ENCODE measurements at regions not wholly inside any gene's neighbourhood (a gene's known extent, or its start where the extent isn't known, plus 50 kb on each side); places are given as distances from the start of the nearest gene placed in this dataset.
A peak's percentile ranks its signal among the peaks of the same experiment; 100 is the strongest.

DNA sequence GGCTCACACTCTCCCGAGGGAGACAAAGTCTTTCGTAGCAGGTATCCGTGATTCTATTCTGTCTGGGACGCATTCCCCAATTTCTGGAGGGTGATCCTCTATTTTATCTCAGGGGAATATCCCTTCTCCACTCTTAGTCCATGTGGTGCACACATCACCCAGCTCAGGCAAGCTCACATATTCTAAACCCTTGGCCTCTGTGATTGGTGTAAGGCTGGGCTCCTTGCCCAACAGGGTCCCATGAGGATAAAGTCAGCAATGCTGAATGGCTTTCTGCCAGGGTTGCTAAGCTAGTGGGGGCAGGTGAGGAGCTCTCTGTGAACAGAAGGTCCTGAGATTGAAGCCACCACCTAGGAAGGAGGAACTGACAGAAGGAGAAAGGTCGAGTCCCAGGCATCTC is 137.2 kb downstream of the CDH26 start:
- H3K27me3 ChIP-seq (ENCODE audit: control insufficient read depth in 3 of 3, insufficient read depth in 3 of 3, low read length in 2 of 3), result no peaks in the 10 kb centered on the region
- DNase-seq (peak; percentile 34 to 61 (median 39)), ATAC-seq (ENCODE audit: insufficient read depth, low FRiP score) (no peak)
- peaks cover 1 to 11% (median 5%) of the 10 kb centered on the region in 5 donors for H3K4me1 ChIP-seq (ENCODE audit: control insufficient read depth in 5 of 5, insufficient read depth in 5 of 5, low read length in 5 of 5)
- 90 to 92% methylated on average over 5 of the region's 5 CpGs for WGBS, 2 donors
- H3K4me3 ChIP-seq, result no peak overlapping the region
- no peak overlapping the region for H3K27ac ChIP-seq (ENCODE audit: low read depth in 1 of 2, low read length in 1 of 2)
- peaks cover 0 to 3% (median 0%) of the 10 kb centered on the region in 4 donors for H3K9me3 ChIP-seq (ENCODE audit: control insufficient read depth in 4 of 4, insufficient read depth in 3 of 4, low read length in 3 of 4)
- TF ChIP-seq, protein P1, sequence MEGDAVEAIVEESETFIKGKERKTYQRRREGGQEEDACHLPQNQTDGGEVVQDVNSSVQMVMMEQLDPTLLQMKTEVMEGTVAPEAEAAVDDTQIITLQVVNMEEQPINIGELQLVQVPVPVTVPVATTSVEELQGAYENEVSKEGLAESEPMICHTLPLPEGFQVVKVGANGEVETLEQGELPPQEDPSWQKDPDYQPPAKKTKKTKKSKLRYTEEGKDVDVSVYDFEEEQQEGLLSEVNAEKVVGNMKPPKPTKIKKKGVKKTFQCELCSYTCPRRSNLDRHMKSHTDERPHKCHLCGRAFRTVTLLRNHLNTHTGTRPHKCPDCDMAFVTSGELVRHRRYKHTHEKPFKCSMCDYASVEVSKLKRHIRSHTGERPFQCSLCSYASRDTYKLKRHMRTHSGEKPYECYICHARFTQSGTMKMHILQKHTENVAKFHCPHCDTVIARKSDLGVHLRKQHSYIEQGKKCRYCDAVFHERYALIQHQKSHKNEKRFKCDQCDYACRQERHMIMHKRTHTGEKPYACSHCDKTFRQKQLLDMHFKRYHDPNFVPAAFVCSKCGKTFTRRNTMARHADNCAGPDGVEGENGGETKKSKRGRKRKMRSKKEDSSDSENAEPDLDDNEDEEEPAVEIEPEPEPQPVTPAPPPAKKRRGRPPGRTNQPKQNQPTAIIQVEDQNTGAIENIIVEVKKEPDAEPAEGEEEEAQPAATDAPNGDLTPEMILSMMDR (IDR thresholded peaks at IDR 0.05; ENCODE audit: control extremely low read depth, extremely low read depth), result no peak
- H3K9ac ChIP-seq (ENCODE audit: insufficient read depth in 1 of 2, low read length in 2 of 2), result no peak overlapping the region
- H3K36me3 ChIP-seq (ENCODE audit: control insufficient read depth in 4 of 4, insufficient read depth in 4 of 4, low read length in 4 of 4), result no peaks in the 10 kb centered on the region

DNA sequence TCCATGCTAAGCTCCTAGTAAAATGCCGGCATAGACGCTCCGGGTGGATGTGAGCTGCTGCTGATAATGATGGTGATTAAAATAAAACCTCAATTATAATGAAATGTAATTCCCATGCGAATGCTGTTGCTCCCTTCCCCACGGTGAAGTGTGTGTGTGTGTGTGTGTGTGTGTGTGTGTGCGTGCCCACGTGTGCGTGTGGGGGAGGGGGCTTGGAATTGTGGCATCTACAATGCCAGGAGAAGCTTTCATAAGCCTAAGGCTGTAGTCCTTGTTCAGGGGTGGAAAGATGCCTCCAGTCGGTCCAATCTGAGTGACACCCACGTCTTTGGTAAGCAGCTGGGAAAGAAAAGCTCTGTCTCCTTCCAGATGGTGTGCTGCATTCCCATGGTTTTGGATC is 137.9 kb downstream of the CDH26 start:
- Histone ChIP-seq H3K9ac (ENCODE audit: insufficient read depth in 1 of 2, low read length in 2 of 2) (no peak overlapping the region), H3K9me3 (ENCODE audit: control insufficient read depth in 4 of 4, insufficient read depth in 3 of 4, low read length in 3 of 4) (peaks cover 0 to 3% (median 0%) of the 10 kb centered on the region in 4 donors), H3K36me3 (ENCODE audit: control insufficient read depth in 4 of 4, insufficient read depth in 4 of 4, low read length in 4 of 4) (no peaks in the 10 kb centered on the region), H3K27me3 (ENCODE audit: control insufficient read depth in 3 of 3, insufficient read depth in 3 of 3, low read length in 2 of 3) (no peaks in the 10 kb centered on the region), H3K27ac (ENCODE audit: low read depth in 1 of 2, low read length in 1 of 2) (no peak overlapping the region), H3K4me1 (ENCODE audit: control insufficient read depth in 5 of 5, insufficient read depth in 5 of 5, low read length in 5 of 5) (peaks cover 0 to 6% (median 5%) of the 10 kb centered on the region in 5 donors), H3K4me3 (no peak overlapping the region)
- ATAC-seq (ENCODE audit: insufficient read depth, low FRiP score), result no peak
- DNase-seq, result no peak
- WGBS, 2 donors, result 74 to 77% methylated on average over 10 of the region's 10 CpGs
- TF ChIP-seq, protein P1 (IDR thresholded peaks at IDR 0.05; ENCODE audit: control extremely low read depth, extremely low read depth), result no peak

DNA sequence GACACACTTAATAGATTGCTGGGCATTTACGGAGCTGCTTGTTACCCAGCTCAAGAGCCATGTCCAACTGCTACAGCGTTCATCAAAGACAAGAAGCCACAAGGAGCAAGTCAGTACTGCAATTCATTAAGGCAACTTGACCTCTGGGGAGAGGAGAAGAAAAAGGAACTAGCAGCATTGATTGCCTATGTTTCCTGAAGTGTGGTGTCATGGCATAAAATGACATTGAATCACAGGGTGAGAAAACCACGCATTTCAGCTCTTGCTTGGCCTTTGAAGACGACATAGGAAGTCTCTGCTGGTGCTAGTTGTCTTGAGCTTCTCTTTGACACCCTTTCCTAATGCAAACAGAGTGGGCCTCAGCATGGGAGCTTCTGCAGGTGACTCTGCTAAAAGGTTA is 139.1 kb downstream of the CDH26 start:
- H3K9ac ChIP-seq (ENCODE audit: insufficient read depth in 1 of 2, low read length in 2 of 2), result no peak overlapping the region
- no peak overlapping the region for H3K27ac ChIP-seq (ENCODE audit: low read depth in 1 of 2, low read length in 1 of 2)
- ATAC-seq (ENCODE audit: insufficient read depth, low FRiP score), result peak; percentile 14
- H3K4me3 ChIP-seq, result no peak overlapping the region
- no peak for DNase-seq
- peaks cover 0 to 2% (median 0%) of the 10 kb centered on the region in 4 donors for H3K9me3 ChIP-seq (ENCODE audit: control insufficient read depth in 4 of 4, insufficient read depth in 3 of 4, low read length in 3 of 4)
- TF ChIP-seq, protein P1 (IDR thresholded peaks at IDR 0.05; ENCODE audit: control extremely low read depth, extremely low read depth), result no peak
- no peaks in the 10 kb centered on the region for H3K36me3 ChIP-seq (ENCODE audit: control insufficient read depth in 4 of 4, insufficient read depth in 4 of 4, low read length in 4 of 4)
- peaks cover 0 to 8% (median 5%) of the 10 kb centered on the region in 5 donors for H3K4me1 ChIP-seq (ENCODE audit: control insufficient read depth in 5 of 5, insufficient read depth in 5 of 5, low read length in 5 of 5)
- 44 to 62% methylated on average over 4 of the region's 4 CpGs for WGBS, 2 donors
- H3K27me3 ChIP-seq (ENCODE audit: control insufficient read depth in 3 of 3, insufficient read depth in 3 of 3, low read length in 2 of 3), result no peaks in the 10 kb centered on the region

DNA sequence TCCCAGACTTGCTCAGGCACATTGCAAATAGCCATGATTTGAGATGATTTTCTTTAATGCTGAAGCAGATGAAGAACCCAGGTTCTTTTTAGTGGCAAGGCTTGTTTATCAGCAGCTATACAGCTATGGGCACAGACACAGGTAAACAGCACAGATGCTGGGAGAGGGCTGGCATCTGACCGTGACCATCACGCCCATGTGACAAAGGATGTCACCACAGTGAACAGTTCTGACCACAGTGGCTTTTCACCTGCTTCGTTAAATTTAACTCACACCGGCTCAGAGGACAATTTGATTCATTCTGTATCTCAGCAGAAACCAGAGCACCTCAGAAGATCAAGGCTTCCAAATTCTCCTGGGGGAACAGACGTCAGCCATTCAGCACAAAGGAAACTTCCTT is 142.6 kb downstream of the CDH26 start:
- Histone ChIP-seq H3K9ac (ENCODE audit: insufficient read depth in 1 of 2, low read length in 2 of 2) (no peak overlapping the region), H3K9me3 (ENCODE audit: control insufficient read depth in 4 of 4, insufficient read depth in 3 of 4, low read length in 3 of 4) (peaks cover 0 to 2% (median 0%) of the 10 kb centered on the region in 4 donors), H3K4me1 (ENCODE audit: control insufficient read depth in 5 of 5, insufficient read depth in 5 of 5, low read length in 5 of 5) (peaks cover 0 to 9% (median 0%) of the 10 kb centered on the region in 5 donors), H3K4me3 (no peak overlapping the region), H3K27ac (ENCODE audit: low read depth in 1 of 2, low read length in 1 of 2) (peak overlapping the region in 1 of 2 donors; percentile 30), H3K27me3 (ENCODE audit: control insufficient read depth in 3 of 3, insufficient read depth in 3 of 3, low read length in 2 of 3) (peaks cover 0 to under 1% (median 0%) of the 10 kb centered on the region in 3 donors), H3K36me3 (ENCODE audit: control insufficient read depth in 4 of 4, insufficient read depth in 4 of 4, low read length in 4 of 4) (no peaks in the 10 kb centered on the region)
- 34 to 44% methylated on average over 5 of the region's 5 CpGs for WGBS, 2 donors
- TF ChIP-seq, protein P1 (IDR thresholded peaks at IDR 0.05; ENCODE audit: control extremely low read depth, extremely low read depth), result no peak
- ATAC-seq (ENCODE audit: insufficient read depth, low FRiP score) (no peak), DNase-seq (no peak)

Data from lung (tissue), 11 donors.